Transverse colon (tissue), 3 donors: ENCODE measurements at regions not wholly inside any gene's neighbourhood (a gene's known extent, or its start where the extent isn't known, plus 50 kb on each side); places are given as distances from the start of the nearest gene placed in this dataset.

Experiments
- EP300 ChIP-seq: sonication (generic); formaldehyde crosslinking; IDR thresholded peaks from one replicate; pipeline ENCODE4 v1.6.1; 2017; ENCODE audit warnings: antibody characterized with exemption, low read depth
- POLR2A ChIP-seq: fragments of 450-650 bp; IDR thresholded peaks from one replicate; pipeline ENCODE4 v1.6.1; 2016; ENCODE audit warnings: antibody characterized with exemption, mild to moderate bottlenecking, moderate library complexity
- TF ChIP-seq, protein P1 (sequence below), 5 experiments: fragments of 200-600 bp in 3 of 5; fragments of 450-650 bp in 2 of 5; sonication (generic) in 3 of 5; IDR thresholded peaks; 1 replicate in 2 of 5; 2 replicates in 3 of 5; pipeline ENCODE4 v1.5.1; 2016 to 2017; ENCODE audit warnings: antibody characterized with exemption in 5 of 5, inconsistent platforms in 3 of 5, mild to moderate bottlenecking in 2 of 5, moderate library complexity in 1 of 5

DNA sequence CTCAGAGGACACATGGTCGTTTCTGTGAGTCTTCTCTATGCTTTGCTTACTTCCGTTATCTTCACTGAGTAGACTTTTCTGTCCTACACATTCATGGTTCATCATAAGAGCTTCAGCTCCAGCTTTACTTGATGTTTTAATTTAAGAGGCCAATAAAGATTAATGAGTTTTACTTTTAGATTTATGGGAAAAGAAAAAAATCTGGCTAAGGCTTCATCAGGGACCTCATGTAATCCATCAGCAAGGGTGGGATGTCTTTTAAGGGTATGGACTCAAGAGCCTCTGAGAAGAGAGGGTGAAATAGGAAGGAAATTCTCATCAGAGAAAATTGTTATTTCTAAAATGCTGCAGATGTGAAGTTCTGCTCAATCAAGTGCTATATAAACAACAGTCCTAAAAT, 963.0 kb upstream of the RAG2 start:
- no peak for TF ChIP-seq EP300
- TF ChIP-seq, protein P1, sequence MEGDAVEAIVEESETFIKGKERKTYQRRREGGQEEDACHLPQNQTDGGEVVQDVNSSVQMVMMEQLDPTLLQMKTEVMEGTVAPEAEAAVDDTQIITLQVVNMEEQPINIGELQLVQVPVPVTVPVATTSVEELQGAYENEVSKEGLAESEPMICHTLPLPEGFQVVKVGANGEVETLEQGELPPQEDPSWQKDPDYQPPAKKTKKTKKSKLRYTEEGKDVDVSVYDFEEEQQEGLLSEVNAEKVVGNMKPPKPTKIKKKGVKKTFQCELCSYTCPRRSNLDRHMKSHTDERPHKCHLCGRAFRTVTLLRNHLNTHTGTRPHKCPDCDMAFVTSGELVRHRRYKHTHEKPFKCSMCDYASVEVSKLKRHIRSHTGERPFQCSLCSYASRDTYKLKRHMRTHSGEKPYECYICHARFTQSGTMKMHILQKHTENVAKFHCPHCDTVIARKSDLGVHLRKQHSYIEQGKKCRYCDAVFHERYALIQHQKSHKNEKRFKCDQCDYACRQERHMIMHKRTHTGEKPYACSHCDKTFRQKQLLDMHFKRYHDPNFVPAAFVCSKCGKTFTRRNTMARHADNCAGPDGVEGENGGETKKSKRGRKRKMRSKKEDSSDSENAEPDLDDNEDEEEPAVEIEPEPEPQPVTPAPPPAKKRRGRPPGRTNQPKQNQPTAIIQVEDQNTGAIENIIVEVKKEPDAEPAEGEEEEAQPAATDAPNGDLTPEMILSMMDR (IDR thresholded peaks at IDR 0.05): no peak
- no peak for TF ChIP-seq POLR2A
